ENCODE measurements at regions not wholly inside any gene's neighbourhood (a gene's known extent, or its start where the extent isn't known, plus 50 kb on each side); places are given as distances from the start of the nearest gene placed in this dataset.

GRCh38 chr5:5980538-5980895, 397.8 kb downstream of the MED10 start:
- H3K36me3 ChIP-seq (ENCODE audit: insufficient read depth, low read length), result no peaks in the 10 kb centered on the region
- no peak overlapping the region for H2AFZ ChIP-seq (ENCODE audit: low read depth, low read length)
- no peak overlapping the region for H3K27ac ChIP-seq (ENCODE audit: low read length)
- H3F3A ChIP-seq (ENCODE audit: insufficient read depth, low read length, poor library complexity, severe bottlenecking), result no peaks in the 10 kb centered on the region
- H3K9me3 ChIP-seq (ENCODE audit: low read length), result no peaks in the 10 kb centered on the region
- no peak overlapping the region for H3K4me2 ChIP-seq (ENCODE audit: low read length)
- H3K9ac ChIP-seq (ENCODE audit: low read length), result no peak overlapping the region
- H4K20me1 ChIP-seq (ENCODE audit: insufficient read depth), result no peaks in the 10 kb centered on the region
- no peak overlapping the region for H3K4me3 ChIP-seq (ENCODE audit: low read length)
- H3K79me2 ChIP-seq (replicated peaks; ENCODE audit: insufficient read depth, low read length), result no peaks in the 10 kb centered on the region
- no peaks in the 10 kb centered on the region for H3K9me2 ChIP-seq (ENCODE audit: insufficient read depth, low read length)
- TF ChIP-seq CTCF (IDR thresholded peaks at IDR 0.05; ENCODE audit: poor library complexity, severe bottlenecking) (no peak), POLR2AphosphoS5 (IDR thresholded peaks at IDR 0.05) (no peak), EZH2 (IDR thresholded peaks at IDR 0.05; ENCODE audit: borderline replicate concordance, insufficient read depth, low read length, poor library complexity, severe bottlenecking) (no peak), REST (IDR thresholded peaks at IDR 0.05; ENCODE audit: borderline replicate concordance) (no peak), SMC3 (conservative IDR thresholded peaks at IDR 0.05; ENCODE audit: poor library complexity) (no peak), MXI1 (conservative IDR thresholded peaks at IDR 0.05; ENCODE audit: poor library complexity, severe bottlenecking) (no peak), EP300 (conservative IDR thresholded peaks at IDR 0.05; ENCODE audit: poor library complexity, severe bottlenecking) (no peak), RAD21 (conservative IDR thresholded peaks at IDR 0.05) (no peak), TAF1 (IDR thresholded peaks at IDR 0.05; ENCODE audit: low read depth) (no peak)
- H3K27me3 ChIP-seq (ENCODE audit: insufficient read depth, low read depth, low read length), result no peaks in the 10 kb centered on the region

- H3K4me3 ChIP-seq (ENCODE audit: low read length), result no peak overlapping the region
- no peaks in the 10 kb centered on the region for H3K27me3 ChIP-seq (ENCODE audit: insufficient read depth, low read depth, low read length)
- no peaks in the 10 kb centered on the region for H3K9me2 ChIP-seq (ENCODE audit: insufficient read depth, low read length)
- H4K20me1 ChIP-seq (ENCODE audit: insufficient read depth), result no peaks in the 10 kb centered on the region
- TF ChIP-seq RAD21 (conservative IDR thresholded peaks at IDR 0.05) (no peak), EP300 (conservative IDR thresholded peaks at IDR 0.05; ENCODE audit: poor library complexity, severe bottlenecking) (no peak), CTCF (IDR thresholded peaks at IDR 0.05; ENCODE audit: poor library complexity, severe bottlenecking) (no peak)
- H3K9me3 ChIP-seq (ENCODE audit: low read length), result no peaks in the 10 kb centered on the region
- H2AFZ ChIP-seq (ENCODE audit: low read depth, low read length), result no peak overlapping the region
- no peaks in the 10 kb centered on the region for H3K79me2 ChIP-seq (replicated peaks; ENCODE audit: insufficient read depth, low read length)
- H3F3A ChIP-seq (ENCODE audit: insufficient read depth, low read length, poor library complexity, severe bottlenecking), result no peaks in the 10 kb centered on the region
- H3K4me2 ChIP-seq (ENCODE audit: low read length), result no peak overlapping the region
- no peak overlapping the region for H3K9ac ChIP-seq (ENCODE audit: low read length)
- H3K36me3 ChIP-seq (ENCODE audit: insufficient read depth, low read length), result no peaks in the 10 kb centered on the region
- no peak overlapping the region for H3K27ac ChIP-seq (ENCODE audit: low read length)
These were observed 398.4 kb downstream of the MED10 start for GRCh38 chr5:5979761-5980537.

All from neural cell (in vitro differentiated cells).